Activated T-cell treated with anti-CD3 and anti-CD28 coated beads, Interleukin-2, amount 50 U/mL, for 48 hours (primary cell): ENCODE measurements at regions not wholly inside any gene's neighbourhood (a gene's known extent, or its start where the extent isn't known, plus 50 kb on each side); places are given as distances from the start of the nearest gene placed in this dataset.

ENCODE experiments used
- DNase-seq, 2 experiments: peaks; one replicate each; pipeline ENCODE4 v3.0.0-alpha.2; 2020

GRCh38 chr9:78566948-78567675, 270.2 kb downstream of the PSAT1 start:
- no peak for DNase-seq

- no peak for DNase-seq
Observed at GRCh38 chr9:78567693-78568092, 270.8 kb downstream of the PSAT1 start.

- DNase-seq = no peak
Observed at GRCh38 chr9:78568774-78569173, 271.8 kb downstream of the PSAT1 start.

- no peak for DNase-seq
Observed at GRCh38 chr9:78572266-78572665, 275.3 kb downstream of the PSAT1 start.

GRCh38 chr9:78573205-78573604, 276.3 kb downstream of the PSAT1 start:
- no peak for DNase-seq

GRCh38 chr9:78573669-78574068, 276.7 kb downstream of the PSAT1 start:
- DNase-seq = no peak

- no peak for DNase-seq
Observed at GRCh38 chr9:78574354-78575045, 277.6 kb downstream of the PSAT1 start.

GRCh38 chr9:78575081-78575480, 278.2 kb downstream of the PSAT1 start:
- DNase-seq = no peak

GRCh38 chr9:78575771-78576170, 278.8 kb downstream of the PSAT1 start:
- no peak for DNase-seq

GRCh38 chr9:78577156-78577906, 280.4 kb downstream of the PSAT1 start:
- DNase-seq = no peak

GRCh38 chr9:78578072-78578471, 281.1 kb downstream of the PSAT1 start:
- no peak for DNase-seq

GRCh38 chr9:78582821-78583220, 285.9 kb downstream of the PSAT1 start:
- DNase-seq = no peak

- no peak for DNase-seq
Observed at GRCh38 chr9:78584589-78584988, 287.7 kb downstream of the PSAT1 start.

- DNase-seq = no peak
Observed at GRCh38 chr9:78585909-78586308, 289.0 kb downstream of the PSAT1 start.

- no peak for DNase-seq
Observed at GRCh38 chr9:78590068-78590467, 293.1 kb downstream of the PSAT1 start.

- no peak for DNase-seq
Observed at GRCh38 chr9:78592811-78593210, 295.9 kb downstream of the PSAT1 start.

- DNase-seq = no peak
Observed at GRCh38 chr9:78595200-78595945, 298.4 kb downstream of the PSAT1 start.

- DNase-seq = no peak
Observed at GRCh38 chr9:78596346-78596745, 299.4 kb downstream of the PSAT1 start.

GRCh38 chr9:78598120-78598519, 301.2 kb downstream of the PSAT1 start:
- no peak for DNase-seq

GRCh38 chr9:78599926-78600325, 303.0 kb downstream of the PSAT1 start:
- no peak for DNase-seq

GRCh38 chr9:78601957-78602565, 305.1 kb downstream of the PSAT1 start:
- DNase-seq = peak in 1 of 2 experiments; percentile 17
